ENCODE measurements at regions not wholly inside any gene's neighbourhood (a gene's known extent, or its start where the extent isn't known, plus 50 kb on each side); places are given as distances from the start of the nearest gene placed in this dataset.

- TF ChIP-seq CTCF (IDR thresholded peaks at IDR 0.05) (no peak), POLR2A (IDR thresholded peaks at IDR 0.05) (no peak)
Measured at GRCh38 chr6:11662323-11662722, 116.3 kb downstream of the ADTRP start.

Measured in vagina (tissue), 2 donors.